ENCODE measurements at regions not wholly inside any gene's neighbourhood (a gene's known extent, or its start where the extent isn't known, plus 50 kb on each side); places are given as distances from the start of the nearest gene placed in this dataset.
A peak's percentile ranks its signal among the peaks of the same experiment; 100 is the strongest.

DNA sequence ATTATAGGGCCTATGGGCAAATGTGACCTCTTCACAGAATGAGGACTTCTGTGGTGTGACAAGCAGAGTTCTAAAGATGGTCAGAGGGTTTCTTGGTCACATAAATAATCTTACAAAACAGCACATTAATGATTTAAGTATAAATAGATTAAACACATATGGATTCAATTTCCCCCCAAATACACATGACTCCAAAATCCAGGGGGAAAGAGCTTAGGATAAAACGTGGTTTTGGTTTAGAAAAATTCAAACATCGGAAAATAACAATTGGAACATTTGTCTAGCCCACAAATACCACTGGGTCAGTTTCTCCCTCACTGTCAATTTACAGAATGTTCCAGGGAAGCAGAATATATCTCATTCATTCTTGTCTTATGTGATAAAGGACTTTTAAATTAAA lies 283.1 kb downstream of the COG6 start:
- no peak for DNase-seq (ENCODE audit: low read depth)

DNA sequence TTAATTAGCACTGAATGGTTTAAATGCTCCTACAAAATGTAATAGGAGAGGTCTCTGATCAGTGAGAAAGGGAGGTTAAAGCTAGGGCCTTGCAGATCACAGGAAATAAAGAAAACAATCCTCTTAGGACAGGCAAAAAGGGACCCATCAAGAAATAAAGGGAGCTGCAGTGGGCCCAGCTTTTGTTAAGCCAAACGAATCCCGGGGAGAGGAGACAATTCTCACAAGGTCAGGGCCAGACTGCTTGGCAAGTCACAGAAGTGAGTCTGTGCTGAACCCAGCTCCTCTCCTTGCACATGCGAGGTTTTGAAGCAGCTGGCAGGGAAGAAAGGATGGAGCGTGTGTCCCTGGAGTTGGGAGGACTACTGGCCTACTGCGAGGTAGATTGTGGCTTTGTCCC lies 285.8 kb downstream of the COG6 start:
- DNase-seq (ENCODE audit: low read depth): no peak

DNA sequence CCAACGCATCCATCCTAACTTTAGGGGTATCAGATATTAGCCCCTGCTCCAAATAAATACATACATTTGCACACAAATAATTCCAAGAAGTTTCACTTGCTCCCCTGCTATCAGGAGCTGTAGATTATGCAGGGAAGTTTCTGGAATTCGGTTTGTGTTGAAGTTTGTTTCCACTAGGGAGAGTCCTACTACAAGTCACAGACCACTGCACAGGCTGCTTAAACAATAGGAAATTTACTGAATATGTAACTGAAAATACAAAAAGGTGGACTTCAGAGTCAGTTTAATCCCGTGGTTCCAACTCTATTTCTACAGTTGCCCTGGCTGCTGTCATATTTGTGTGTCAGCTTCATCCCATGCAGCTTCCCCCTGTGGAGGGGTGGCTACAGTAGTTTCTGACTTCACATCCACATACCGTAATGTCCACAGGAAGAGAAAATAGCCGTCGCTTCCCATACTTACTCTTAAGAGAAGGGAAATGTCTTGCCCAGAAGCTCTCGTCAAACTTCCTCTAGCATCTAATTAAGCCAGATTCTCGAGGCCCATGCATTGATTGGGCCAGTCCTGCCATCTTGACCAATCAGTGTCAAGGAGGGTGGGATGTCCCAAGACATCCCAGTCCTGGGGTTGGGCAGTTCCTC lies 286.6 kb downstream of the COG6 start:
- no peak for DNase-seq (ENCODE audit: low read depth)

DNA sequence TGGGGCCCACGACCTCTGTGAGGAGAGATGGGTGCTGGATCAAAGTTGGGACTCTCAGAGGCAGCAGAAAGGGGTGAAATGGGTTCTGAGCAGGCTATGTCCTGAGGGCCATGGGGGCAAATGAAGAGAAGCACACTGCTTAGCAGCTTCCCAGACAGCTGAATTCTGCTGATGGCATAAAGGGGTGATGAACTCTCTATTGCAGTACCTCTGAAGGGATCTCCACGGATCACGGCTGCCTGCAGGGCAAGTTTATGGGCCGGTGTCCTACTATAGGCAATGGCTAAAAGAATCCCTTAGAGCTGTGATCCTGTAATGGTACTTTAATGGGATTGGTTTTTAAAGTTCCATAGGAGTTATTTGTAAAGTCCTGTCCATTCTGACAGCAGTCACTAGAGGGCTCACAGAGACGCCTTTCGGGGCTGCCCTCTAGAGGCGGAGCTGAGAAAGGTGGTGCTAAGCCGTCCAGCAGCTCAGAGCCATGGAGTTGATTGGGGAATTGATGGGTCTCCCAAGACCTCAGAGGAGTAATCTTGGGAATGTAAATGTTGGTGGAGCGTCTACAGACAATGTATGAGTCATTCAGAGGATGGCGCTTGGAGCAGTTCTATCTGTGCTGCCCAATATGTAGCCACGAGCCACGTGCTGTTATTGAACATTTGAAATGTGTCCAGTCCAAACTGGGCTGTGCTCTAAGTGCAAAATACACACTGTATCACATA lies 287.3 kb downstream of the COG6 start:
- DNase-seq (ENCODE audit: low read depth): peak; percentile 52

DNA sequence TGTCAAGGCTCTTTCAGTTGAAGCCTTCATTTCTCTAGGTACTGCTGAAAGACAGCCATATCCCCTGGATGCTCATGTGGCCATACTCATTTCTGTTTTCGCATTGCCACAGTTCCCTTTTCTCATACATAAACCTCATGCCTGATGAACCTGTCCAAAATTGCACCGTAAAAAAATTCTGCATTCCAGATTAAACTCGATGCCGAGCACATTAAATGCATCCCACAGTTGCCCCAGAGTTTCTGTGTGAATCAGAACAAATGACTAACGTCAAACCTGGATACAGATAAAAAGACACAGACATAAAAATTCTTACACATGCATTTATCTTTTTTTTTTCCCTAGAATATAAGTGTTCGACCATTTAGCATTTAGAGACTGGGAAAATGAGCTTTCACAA lies 288.2 kb downstream of the COG6 start:
- no peak for DNase-seq (ENCODE audit: low read depth)

DNA sequence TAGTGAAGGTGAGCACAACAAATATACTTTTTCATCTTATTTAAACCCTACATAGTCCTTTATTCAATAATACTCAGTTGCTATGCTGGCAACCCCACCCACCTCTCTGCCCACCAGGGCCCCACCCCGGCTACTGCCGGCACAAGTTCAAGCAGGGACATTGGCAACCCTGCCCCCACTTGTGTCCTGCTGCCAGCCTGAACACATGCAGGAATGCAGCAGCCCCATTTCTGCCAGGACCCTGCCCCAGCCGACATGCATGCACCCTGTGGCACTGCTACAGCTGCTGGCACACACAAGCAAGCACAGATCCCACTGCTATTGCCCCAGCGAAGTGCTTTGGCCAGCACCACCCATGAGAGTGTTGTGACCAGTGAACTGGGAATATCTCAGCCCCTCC lies 289.8 kb downstream of the COG6 start:
- no peak for DNase-seq (ENCODE audit: low read depth)

DNA sequence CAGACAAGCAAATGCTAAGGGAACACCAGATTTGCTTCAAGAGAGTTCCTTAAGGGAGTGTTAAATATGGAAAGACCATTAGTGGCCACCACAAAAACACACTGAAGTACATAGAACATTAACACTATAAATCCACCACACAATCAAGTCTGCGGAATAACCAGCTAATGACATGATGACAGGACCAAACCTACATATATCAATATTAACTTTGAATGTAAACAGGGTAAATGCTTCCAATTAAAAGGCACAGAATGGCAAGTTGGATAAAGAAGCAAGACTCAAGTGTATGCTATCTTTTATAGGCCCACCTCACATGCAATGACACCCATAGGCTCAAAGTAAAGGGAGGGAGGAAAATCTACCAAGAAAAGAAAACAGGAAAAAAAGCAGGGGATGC lies 291.3 kb downstream of the COG6 start:
- no peak for DNase-seq (ENCODE audit: low read depth)

DNA sequence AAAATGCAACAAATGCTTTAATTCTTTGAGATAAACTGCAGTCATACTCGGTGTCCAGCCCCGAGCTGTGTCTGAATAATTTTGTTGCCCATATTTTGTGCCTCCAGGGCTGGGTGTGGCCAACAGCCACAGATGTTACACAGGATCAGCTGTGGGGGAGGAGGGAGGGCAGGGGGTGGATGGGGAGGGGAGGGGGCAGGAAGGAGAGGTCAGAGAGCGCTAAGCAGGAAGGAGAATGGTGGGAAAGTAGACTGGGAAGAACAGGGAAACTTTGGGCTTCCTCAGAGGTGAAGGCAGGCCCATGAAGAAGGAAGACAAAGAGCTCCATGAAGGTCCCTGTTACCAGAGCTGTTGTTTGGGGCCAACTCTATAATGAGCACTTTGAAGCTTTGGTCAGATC lies 295.8 kb downstream of the COG6 start:
- no peak for DNase-seq (ENCODE audit: low read depth)

DNA sequence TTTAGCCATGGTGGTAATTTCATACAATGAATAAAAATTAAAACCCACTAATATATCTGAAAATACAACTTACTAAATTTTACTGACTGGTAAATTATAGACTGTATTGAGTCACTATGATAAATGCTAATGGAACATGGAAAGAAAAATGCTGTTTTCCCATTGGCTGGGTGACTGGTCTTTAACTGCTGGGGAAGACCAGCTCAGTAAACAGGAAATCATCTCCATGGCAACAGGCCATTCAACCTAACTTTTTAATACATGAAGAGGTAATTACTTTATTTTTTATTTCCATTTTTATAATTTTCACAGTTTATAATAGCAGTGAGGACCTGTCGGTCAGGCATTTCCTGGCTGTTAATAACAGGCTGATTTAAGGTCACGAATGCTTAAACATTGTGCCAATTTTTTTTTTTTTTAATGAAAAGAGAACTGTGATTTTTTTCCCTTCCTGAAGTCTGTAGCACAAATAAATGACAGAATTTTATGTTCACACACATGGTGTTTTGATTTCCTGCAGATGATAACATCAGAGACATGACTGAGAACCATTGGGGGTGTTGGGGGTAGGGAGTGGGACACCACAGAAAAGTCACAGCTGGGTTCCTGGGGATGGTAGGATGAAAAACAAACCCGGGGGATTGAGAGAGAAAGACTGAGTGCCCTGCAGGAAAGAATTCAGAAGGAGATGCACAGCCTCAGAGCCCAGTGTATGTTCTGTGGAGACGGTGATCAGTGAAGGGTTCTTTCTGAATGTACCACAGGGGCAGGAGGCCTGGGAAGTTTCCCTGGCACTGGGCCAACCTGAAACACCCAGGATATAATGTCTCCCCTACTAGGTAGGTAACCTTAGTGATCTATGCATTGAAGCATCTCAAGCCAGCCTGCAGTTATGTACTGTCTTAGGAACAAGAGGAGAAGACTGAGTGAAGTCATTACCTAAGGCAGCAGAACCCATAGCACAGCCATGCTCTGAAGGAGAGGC lies 297.1 kb downstream of the COG6 start:
- no peak for DNase-seq (ENCODE audit: low read depth)

DNA sequence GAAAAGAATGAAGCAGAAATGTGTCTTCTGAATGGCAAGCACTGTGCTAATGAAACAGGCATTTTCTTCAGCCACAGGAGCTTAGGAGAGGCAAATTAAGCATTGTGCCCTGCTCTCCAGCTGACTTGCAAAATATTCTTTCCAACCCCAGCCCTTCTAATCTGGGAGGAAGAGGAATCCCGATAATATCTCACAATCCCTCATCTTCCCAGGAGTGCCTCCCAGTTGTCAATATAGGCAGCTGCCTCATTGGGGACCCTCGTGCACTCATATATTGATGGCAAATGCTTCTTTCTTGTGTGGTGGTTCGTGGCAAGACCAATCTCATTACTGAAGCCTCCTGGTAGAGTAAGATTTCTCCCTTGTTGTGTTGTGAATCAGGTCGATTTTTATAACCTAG lies 299.0 kb downstream of the COG6 start:
- no peak for DNase-seq (ENCODE audit: low read depth)

DNA sequence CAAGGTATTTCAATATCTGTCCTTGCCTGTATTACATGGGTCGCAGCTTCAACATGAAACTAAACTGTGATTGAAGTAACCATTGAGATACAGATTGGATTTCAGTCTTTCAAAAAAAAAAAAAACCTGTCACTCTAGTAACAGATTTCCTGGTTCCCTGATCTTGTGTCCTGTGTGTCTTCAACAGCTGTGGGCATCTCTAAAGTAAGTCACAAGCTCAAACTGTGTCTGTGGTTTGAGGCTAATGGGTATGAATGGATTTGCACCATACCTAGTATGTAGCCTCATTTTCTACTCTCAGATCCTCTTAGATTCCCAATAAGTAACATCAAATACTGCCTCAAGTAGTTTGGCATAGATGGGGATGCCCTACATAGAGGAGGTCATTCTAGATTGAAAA lies 300.1 kb downstream of the COG6 start:
- DNase-seq (ENCODE audit: low read depth): no peak

DNA sequence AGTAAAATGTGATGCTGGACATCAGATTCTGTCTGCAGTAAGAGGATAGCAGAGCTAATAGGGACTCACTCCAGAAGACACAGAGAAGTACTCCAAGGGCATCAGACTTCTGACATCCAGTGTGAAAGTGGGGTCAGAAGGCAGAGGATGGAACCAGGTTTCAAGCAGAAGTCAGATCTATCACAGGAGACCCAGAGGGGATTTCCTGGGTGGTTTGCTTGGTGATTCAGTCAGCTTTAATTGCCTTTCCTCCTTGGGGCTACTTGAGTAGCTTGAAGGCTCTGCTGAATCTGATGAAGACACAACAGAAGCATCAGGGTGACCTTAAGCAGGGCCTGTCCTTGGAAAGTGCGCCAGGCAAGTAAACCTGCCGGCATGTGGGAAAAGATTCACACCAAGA lies 300.6 kb downstream of the COG6 start:
- no peak for DNase-seq (ENCODE audit: low read depth)

DNA sequence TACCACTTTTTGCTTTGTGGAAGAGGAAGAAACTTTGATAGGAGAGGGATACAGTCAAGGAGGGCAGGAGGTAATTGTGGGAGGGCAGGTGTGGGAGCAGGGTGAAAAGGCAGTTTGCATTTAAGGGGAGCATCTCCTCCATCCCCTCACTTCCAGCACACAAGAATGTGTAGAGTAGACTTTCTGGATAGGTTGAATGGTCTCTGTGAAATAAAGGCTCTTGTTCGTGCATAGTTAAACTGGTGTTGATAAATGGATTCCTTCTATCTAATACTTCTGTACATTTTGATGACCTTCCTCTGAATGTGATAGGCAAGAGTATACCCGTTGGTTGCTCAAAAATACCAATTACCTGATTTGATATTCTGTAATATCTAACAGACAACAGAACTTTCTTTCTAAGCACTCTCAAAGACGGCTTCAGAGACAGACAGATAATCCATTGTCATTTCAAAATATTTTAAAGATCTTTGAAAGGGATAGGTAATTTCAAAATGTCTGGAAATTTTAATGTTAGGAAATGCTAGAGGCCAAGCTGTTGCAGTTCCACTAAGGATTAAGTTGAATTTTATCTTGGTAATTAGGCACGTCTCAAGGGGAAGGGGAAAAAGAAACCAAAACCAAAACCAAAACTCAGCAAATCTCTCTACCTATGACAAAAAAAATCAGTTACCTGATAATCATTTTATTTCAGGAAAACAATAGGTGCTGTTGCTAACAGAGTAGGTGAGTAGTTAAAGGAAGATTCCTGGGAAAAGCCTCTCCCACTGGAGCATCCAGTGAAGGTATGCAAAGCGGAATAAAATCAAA lies 302.6 kb downstream of the COG6 start:
- DNase-seq (ENCODE audit: low read depth): no peak

DNA sequence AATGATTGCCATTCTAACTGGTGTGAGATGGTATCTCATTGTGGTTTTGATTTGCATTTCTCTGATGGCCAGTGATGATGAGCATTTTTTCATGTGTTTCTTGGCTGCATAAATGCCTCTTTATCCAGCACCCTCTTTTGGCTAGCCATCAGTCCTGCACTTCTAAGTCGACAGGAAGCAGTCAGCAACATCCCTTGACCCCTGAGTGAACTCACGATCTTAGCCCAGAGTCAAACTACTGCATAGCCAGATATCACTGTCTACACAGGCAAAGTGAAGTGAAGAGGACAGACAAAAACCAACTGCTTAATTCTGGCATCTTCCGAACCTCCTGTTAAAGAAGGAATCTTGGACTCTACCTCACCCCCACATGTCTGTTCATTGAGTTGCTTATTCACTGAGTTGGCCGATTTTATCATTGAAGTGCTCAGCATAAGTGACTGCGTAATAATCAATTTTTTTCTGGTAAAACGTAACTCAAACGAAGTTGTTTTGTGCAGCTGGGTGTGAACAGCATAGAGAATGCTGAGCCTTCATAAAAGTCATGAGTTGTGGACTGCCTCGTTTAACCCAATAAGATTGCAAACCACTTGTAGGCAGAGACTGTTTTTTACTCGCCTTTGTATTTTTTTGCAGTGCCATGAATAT lies 304.2 kb downstream of the COG6 start:
- no peak for DNase-seq (ENCODE audit: low read depth)

DNA sequence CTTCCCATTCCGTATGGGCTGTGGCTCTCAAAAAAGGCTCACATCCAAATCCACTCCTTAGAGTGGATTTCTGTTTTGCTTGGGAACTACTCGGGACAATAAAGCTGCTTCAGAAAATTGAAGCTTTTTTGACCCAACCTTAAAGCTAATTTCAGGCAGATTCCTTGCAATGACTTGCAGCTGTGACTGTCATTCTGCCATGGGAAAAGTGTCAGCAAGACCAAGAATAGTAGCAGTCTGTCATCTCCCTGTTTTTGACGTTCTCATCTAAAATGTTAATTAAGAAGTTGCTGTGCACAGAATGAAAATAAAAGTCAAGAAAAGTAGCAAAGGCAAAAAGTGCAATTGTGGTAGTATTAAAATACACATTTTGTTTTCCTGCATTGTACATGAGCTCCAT lies 304.7 kb downstream of the COG6 start:
- DNase-seq (ENCODE audit: low read depth): no peak

DNA sequence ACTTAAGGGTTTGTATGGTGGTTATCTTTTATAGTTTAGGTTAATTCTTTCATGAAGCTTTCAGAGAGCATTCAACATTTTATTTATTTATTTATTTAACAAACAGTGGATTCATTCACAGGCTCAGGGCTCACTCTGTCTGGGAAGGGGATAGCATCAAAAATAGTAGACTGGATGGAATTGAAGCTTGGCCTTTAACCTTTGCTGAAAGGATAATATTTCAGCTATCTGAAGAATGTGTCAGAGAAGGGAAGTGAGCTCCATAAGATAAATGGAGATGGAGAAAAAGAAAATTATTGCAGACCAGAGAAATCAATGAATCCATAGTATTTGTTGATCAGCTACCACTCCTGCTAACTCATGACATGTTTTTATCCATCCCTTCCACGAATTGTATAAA lies 305.6 kb downstream of the COG6 start:
- DNase-seq (ENCODE audit: low read depth): no peak

DNA sequence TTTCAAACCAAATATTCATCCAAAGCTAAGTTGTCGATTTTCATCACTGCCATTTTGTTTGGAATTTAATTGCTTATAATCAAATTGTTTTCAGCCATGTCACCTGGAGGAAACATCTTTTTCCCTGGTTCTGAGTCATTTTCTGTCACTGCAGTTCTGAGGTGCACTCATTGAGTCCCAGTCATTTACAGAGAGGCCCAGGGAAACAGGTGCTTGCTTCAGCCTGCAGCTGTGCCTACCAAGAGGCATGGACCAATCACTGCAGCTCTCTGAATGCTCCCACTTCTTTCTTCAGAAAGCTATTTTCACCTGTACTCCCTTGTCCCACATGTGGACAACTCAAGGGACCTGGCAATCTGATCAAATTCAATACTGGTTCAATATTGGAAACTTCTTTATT lies 308.1 kb downstream of the COG6 start:
- DNase-seq (ENCODE audit: low read depth): no peak

DNA sequence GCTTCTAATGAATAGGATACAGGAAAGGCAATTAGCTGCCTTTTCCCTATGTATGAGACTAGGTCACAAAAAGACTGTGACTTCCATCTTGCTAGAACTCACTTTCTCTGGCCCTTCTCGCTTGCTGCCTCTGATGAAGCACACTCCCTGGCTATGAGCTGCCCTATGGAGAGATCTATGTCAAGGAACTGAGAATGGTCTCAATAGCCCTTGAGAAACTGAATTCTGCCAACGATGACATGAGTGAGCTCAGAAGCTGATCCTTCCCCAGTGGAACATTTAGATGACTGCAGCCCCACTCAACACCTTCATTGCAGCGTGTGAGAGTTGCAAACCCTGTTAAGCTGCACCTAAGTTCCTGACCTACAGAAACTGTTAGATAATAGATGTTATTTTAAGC lies 309.8 kb downstream of the COG6 start:
- no peak for DNase-seq (ENCODE audit: low read depth)

DNA sequence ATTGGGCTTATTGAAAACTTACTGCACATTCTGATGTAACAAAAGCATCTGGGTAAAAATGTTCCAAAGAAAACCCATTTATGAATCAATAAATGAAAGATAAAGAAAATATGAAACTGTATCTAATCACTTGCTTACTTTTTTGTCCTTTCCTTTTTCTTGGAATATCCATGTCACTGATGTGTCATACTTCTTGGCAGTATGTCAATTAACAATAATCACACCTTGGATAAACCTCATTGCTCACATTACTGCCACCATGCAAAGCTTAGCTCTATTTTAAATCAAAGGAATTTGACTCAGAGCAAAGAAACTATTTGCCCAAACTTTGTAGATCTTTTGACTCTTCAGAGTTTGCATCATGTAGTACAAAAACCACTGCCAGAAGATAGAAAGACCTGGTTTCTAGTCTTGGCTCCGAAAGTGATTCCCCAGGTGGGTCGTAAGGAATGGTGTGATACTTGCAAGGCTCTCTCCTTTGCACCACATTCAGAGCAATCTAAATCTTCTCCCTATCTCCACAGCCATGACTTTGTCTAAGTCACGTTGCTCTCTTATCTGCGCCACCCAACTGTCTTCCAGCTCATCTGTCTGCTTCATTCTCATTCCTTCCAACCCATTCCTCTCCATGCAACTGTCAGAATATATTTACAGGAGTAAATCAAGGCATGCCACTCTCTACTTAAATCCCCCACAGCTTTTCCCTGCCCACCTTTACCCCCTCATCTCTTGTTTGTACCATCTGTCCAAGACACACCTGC lies 311.9 kb downstream of the COG6 start:
- DNase-seq (ENCODE audit: low read depth): no peak

DNA sequence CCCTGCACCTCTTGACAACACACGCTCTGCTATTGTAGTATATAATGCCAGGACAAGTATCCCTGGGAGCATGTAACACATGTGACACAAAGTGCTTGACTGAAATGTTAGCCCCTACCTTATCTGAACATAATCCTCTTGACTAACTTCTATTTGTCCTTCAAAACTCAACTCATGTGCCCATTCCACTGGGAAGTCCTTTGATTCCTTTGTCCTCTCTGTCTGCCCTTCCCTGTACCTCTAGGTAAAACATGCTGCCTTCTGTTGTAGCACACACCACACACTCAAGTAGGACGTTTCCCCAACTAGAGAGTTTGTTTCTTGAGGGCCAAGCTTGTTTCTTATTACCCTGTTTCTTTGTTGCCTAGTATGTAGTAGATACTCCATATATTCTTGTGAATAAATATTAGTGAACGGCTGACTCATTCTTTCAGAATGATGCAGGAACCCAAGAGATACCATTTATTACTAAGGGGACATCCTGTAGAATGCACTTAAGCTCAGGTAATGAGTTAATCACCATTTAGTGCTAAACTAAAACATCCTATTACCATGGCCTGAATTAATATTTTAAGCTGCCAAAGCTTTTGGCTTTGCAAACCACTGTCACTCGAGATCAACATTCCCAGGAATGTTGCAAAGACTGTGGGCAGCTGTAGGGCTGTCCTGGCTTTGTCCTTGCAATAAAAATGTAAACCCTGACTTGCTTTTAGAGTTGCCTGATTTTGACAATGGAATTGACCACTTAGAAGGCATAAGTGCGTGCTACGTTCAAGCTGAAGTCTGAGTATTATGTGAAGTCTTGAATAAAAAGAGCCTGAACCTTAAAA lies 313.4 kb downstream of the COG6 start:
- DNase-seq (ENCODE audit: low read depth): no peak
